ENCODE measurements at regions not wholly inside any gene's neighbourhood (a gene's known extent, or its start where the extent isn't known, plus 50 kb on each side); places are given as distances from the start of the nearest gene placed in this dataset.

- no peak for DNase-seq (ENCODE audit: low read depth in 2 of 2)
These were observed 170.7 kb downstream of the NEBL start for GRCh38 chr10:20726381-20726780.

GRCh38 chr10:20714979-20715378, 182.1 kb downstream of the NEBL start:
- DNase-seq (ENCODE audit: low read depth in 2 of 2) = no peak

- DNase-seq (ENCODE audit: low read depth in 2 of 2) = no peak
These were observed 182.6 kb downstream of the NEBL start for GRCh38 chr10:20714518-20714917.

- no peak for DNase-seq (ENCODE audit: low read depth in 2 of 2)
These were observed 183.7 kb downstream of the NEBL start for GRCh38 chr10:20713420-20713819.

- no peak for DNase-seq (ENCODE audit: low read depth in 2 of 2)
These were observed 184.3 kb downstream of the NEBL start for GRCh38 chr10:20712774-20713173.

- DNase-seq (ENCODE audit: low read depth in 2 of 2) = no peak
These were observed 187.4 kb downstream of the NEBL start for GRCh38 chr10:20709708-20710107.

- DNase-seq (ENCODE audit: low read depth in 2 of 2) = no peak
These were observed 188.8 kb downstream of the NEBL start for GRCh38 chr10:20708305-20708704.

- no peak for DNase-seq (ENCODE audit: low read depth in 2 of 2)
These were observed 189.9 kb downstream of the NEBL start for GRCh38 chr10:20707251-20707650.

GRCh38 chr10:20698837-20699236, 198.3 kb downstream of the NEBL start:
- no peak for DNase-seq (ENCODE audit: low read depth in 2 of 2)

- no peak for DNase-seq (ENCODE audit: low read depth in 2 of 2)
These were observed 202.8 kb downstream of the NEBL start for GRCh38 chr10:20694296-20694695.

GRCh38 chr10:20688797-20689544, 208.1 kb downstream of the NEBL start:
- no peak for DNase-seq (ENCODE audit: low read depth in 2 of 2)

- no peak for DNase-seq (ENCODE audit: low read depth in 2 of 2)
These were observed 211.0 kb downstream of the NEBL start for GRCh38 chr10:20686015-20686635.

GRCh38 chr10:20685462-20685861, 211.6 kb downstream of the NEBL start:
- no peak for DNase-seq (ENCODE audit: low read depth in 2 of 2)

- no peak for DNase-seq (ENCODE audit: low read depth in 2 of 2)
These were observed 213.8 kb downstream of the NEBL start for GRCh38 chr10:20683345-20683744.

GRCh38 chr10:20682782-20683181, 214.3 kb downstream of the NEBL start:
- no peak for DNase-seq (ENCODE audit: low read depth in 2 of 2)

GRCh38 chr10:20677340-20677739, 219.8 kb downstream of the NEBL start:
- DNase-seq (ENCODE audit: low read depth in 2 of 2) = no peak

- no peak for DNase-seq (ENCODE audit: low read depth in 2 of 2)
These were observed 222.2 kb downstream of the NEBL start for GRCh38 chr10:20674926-20675325.

GRCh38 chr10:20673175-20673574, 223.9 kb downstream of the NEBL start:
- no peak for DNase-seq (ENCODE audit: low read depth in 2 of 2)

- no peak for DNase-seq (ENCODE audit: low read depth in 2 of 2)
These were observed 224.4 kb downstream of the NEBL start for GRCh38 chr10:20672741-20673140.

GRCh38 chr10:20670579-20670978, 226.5 kb downstream of the NEBL start:
- DNase-seq (ENCODE audit: low read depth in 2 of 2) = no peak

GRCh38 chr10:20668985-20669384, 228.1 kb downstream of the NEBL start:
- no peak for DNase-seq (ENCODE audit: low read depth in 2 of 2)

GRCh38 chr10:20662742-20663141, 234.4 kb downstream of the NEBL start:
- no peak for DNase-seq (ENCODE audit: low read depth in 2 of 2)

- no peak for DNase-seq (ENCODE audit: low read depth in 2 of 2)
These were observed 237.9 kb downstream of the NEBL start for GRCh38 chr10:20659225-20659624.

- no peak for DNase-seq (ENCODE audit: low read depth in 2 of 2)
These were observed 239.0 kb downstream of the NEBL start for GRCh38 chr10:20658158-20658557.
